WERI-Rb-1 (cell line): ENCODE measurements at regions not wholly inside any gene's neighbourhood (a gene's known extent, or its start where the extent isn't known, plus 50 kb on each side); places are given as distances from the start of the nearest gene placed in this dataset.

Experiments
- DNase-seq: peaks from one replicate; pipeline ENCODE4 v3.0.0-alpha.2; 2020
- H3K27ac ChIP-seq: fragments of 250-450 bp; sonication (Bioruptor Pico); 2 replicates; pipeline ENCODE4 v1.5.1; 2020; ENCODE audit warnings: mild to moderate bottlenecking, moderate library complexity
- H3K27me3 ChIP-seq: fragments of 250-450 bp; sonication (Bioruptor Pico); 2 replicates; pipeline ENCODE4 v1.5.1; 2021; ENCODE audit warnings: mild to moderate bottlenecking, low read depth, moderate library complexity; ENCODE audit not compliant: insufficient read depth, severe bottlenecking
- H3K36me3 ChIP-seq: fragments of 250-450 bp; sonication (Bioruptor Pico); 2 replicates; pipeline ENCODE4 v1.5.1; 2020; ENCODE audit warnings: mild to moderate bottlenecking, moderate library complexity
- H3K4me3 ChIP-seq: 2 replicates; pipeline ENCODE4 v1.5.1; 2011; ENCODE audit warnings: low read depth, mild to moderate bottlenecking, control low read depth, low read length
- H3K9me3 ChIP-seq: fragments of 250-450 bp; sonication (Bioruptor Pico); 2 replicates; pipeline ENCODE4 v1.5.1; 2021; ENCODE audit warnings: mild to moderate bottlenecking, moderate library complexity; ENCODE audit not compliant: severe bottlenecking
- TF ChIP-seq, protein P1 (sequence below): IDR thresholded peaks from 2 replicates; pipeline ENCODE4 v1.5.1; 2011; ENCODE audit warnings: low read depth, mild to moderate bottlenecking, control low read depth, inconsistent platforms, low read length

DNA sequence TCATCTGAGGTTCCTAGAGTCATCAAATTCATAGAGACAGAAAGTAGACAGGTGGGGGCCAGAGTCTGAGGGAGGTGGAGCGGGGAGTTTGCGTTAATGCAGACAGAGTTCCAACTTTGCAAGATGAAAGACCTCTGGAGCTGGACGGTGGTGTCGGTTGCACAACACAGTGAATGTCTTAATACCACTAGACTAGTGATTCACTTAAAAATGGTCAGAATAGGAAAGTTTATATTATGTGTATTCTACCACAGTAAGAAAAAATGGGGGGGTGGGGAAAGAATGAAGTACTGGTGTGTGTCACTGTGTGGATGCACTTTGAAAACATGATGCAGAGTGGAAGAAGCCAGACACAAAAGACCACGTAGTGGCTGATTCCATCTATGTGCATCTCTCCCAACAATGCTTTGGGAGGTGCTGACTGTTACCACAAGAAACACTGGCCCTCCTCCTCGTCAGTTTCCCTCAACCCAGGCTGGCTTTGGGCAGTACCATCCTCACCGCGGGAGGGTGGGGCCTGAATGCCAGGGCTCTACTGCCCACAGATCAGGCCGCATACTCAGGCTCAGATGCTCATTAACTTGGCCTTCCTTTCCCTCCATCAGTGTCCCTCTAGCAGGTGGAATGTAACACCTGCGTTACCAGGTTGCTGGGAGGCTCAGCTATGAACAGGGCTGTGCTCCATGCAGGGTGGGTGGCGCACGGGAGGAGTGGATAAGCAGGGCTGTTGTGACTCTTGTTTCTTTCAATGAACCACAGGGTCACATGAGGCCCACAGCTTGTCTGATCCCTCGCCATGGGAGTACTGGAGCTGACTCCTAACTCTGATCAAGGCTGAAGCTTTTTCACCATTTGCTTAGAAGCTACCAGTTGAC lies 297.0 kb downstream of the CTTN start:
- Histone ChIP-seq H3K27me3 (no peaks in the 10 kb centered on the region), H3K4me3 (no peak overlapping the region), H3K36me3 (no peaks in the 10 kb centered on the region), H3K27ac (no peak overlapping the region), H3K9me3 (no peaks in the 10 kb centered on the region)
- TF ChIP-seq, protein P1, sequence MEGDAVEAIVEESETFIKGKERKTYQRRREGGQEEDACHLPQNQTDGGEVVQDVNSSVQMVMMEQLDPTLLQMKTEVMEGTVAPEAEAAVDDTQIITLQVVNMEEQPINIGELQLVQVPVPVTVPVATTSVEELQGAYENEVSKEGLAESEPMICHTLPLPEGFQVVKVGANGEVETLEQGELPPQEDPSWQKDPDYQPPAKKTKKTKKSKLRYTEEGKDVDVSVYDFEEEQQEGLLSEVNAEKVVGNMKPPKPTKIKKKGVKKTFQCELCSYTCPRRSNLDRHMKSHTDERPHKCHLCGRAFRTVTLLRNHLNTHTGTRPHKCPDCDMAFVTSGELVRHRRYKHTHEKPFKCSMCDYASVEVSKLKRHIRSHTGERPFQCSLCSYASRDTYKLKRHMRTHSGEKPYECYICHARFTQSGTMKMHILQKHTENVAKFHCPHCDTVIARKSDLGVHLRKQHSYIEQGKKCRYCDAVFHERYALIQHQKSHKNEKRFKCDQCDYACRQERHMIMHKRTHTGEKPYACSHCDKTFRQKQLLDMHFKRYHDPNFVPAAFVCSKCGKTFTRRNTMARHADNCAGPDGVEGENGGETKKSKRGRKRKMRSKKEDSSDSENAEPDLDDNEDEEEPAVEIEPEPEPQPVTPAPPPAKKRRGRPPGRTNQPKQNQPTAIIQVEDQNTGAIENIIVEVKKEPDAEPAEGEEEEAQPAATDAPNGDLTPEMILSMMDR, result no peak
- no peak for DNase-seq

DNA sequence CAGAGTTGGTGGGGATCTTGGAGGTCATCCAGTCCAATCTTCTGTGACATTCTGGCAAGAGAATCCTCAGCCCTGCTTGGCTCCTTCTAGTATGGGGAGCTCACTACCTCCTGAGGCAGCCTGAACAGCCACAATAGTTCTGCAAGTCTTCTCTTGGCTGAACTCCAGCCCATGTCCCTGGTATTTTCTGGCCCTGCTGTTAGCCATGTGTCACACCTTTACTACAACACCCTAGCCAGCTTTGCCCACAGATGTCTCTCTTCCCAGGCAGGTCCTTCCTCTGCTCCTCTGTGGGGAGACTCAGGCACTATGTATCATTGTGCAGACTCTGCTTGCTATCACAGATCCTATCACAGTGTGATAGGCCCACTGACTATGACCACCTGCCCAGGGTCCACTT lies 297.7 kb downstream of the CTTN start:
- TF ChIP-seq, protein P1, result no peak
- Histone ChIP-seq H3K27me3 (no peaks in the 10 kb centered on the region), H3K27ac (no peak overlapping the region), H3K4me3 (no peak overlapping the region), H3K36me3 (no peaks in the 10 kb centered on the region), H3K9me3 (no peaks in the 10 kb centered on the region)
- DNase-seq, result no peak

DNA sequence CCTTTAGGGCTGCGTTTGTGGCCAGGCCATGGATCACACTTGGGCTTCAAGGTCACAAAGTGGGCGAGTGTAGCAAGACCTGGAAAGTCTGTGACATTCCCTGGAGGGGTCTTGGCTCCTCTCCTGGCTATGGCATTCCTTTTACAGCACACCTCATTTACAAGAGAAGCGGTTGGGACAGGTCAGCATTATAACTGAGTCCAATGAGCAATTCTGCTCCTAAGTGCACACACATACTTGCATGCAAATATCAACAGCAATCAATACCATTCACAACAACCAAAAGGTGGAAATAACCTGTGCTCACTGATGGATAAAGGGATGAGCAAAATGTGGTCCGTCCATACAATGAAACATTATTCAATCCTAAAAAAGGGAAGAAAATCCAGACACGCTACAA lies 298.2 kb downstream of the CTTN start:
- Histone ChIP-seq H3K9me3 (no peaks in the 10 kb centered on the region), H3K27ac (no peak overlapping the region)

DNA sequence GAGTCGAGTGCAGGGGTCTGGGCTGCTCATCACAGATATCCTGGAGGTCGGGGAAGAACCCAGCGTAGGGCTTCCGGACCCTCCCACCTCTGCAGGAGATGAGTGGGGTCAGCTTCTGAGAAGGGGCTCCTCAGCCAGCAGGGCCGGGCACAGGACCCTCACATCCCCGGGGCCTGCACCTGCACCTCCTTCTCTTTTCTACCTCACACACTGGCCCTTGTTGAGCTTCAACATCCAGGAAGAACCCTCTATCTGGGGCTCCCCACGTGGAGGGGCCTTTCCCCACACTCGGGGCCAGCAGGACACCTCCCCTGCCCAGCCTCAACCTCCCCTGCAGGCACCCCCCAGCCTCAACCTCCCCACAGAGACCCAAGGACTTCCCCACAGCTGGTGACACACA lies 299.4 kb downstream of the CTTN start:
- no peak for DNase-seq
- no peak overlapping the region for H3K4me3 ChIP-seq
- TF ChIP-seq, protein P1, result no peak
- H3K36me3 ChIP-seq, result no peaks in the 10 kb centered on the region
- H3K27ac ChIP-seq, result no peak overlapping the region
- no peaks in the 10 kb centered on the region for H3K9me3 ChIP-seq
- H3K27me3 ChIP-seq, result no peaks in the 10 kb centered on the region

More for the DNA sequence above, 298.2 kb downstream of the CTTN start:
- Histone ChIP-seq H3K36me3 (no peaks in the 10 kb centered on the region), H3K27me3 (no peaks in the 10 kb centered on the region), H3K4me3 (no peak overlapping the region)
- DNase-seq, result no peak
- TF ChIP-seq, protein P1, result no peak

DNA sequence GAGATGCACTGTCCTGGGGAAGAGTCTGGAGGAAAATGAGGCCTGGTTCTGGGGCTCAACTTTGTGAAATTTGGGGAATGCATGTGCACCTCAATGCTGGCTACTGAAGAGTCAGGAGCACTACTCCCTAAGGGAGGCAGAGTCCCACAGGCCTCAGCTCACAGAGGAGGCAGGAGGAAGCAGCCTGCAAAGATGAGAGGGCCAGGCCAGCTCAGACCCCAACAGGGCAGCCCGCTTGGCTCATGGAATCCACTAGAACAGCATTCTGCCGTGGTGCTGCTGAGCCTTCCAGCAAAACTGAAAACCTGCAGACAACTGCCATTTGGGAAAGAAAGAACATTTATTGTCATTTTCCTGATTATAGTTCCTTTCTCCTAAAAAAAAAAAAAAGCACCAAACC lies 300.5 kb downstream of the CTTN start:
- H3K4me3 ChIP-seq, result no peak overlapping the region
- no peak overlapping the region for H3K27ac ChIP-seq
- H3K9me3 ChIP-seq, result no peaks in the 10 kb centered on the region
- H3K27me3 ChIP-seq, result no peaks in the 10 kb centered on the region
- DNase-seq, result no peak
- TF ChIP-seq, protein P1, result no peak
- no peaks in the 10 kb centered on the region for H3K36me3 ChIP-seq
